ENCODE measurements at regions not wholly inside any gene's neighbourhood (a gene's known extent, or its start where the extent isn't known, plus 50 kb on each side); places are given as distances from the start of the nearest gene placed in this dataset.

GRCh38 chr14:38384741-38385140 is 128.8 kb upstream of the CLEC14A start:
- TF ChIP-seq CTCF (conservative IDR thresholded peaks at IDR 0.05) (no peak), EZH2 (IDR thresholded peaks at IDR 0.05; ENCODE audit: low read depth) (no peak)
